ENCODE measurements at regions not wholly inside any gene's neighbourhood (a gene's known extent, or its start where the extent isn't known, plus 50 kb on each side); places are given as distances from the start of the nearest gene placed in this dataset.

- ATAC-seq (no peak), DNase-seq (ENCODE audit: low read depth in 1 of 2, low spot score in 1 of 2) (no peak), FAIRE-seq (no peak)
- ChIA-PET CTCF (no interaction called here), POLR2A (no interaction called here)
- TF ChIP-seq CBX2 (IDR thresholded peaks at IDR 0.05; ENCODE audit: borderline replicate concordance, low read depth) (no peak), SMC3 (IDR thresholded peaks at IDR 0.05) (no peak), HOXB13 (CRISPR knock-in tag; IDR thresholded peaks at IDR 0.05; ENCODE audit: low read depth) (no peak), CHD4 (IDR thresholded peaks at IDR 0.05; ENCODE audit: borderline replicate concordance) (no peak), CHD2 (IDR thresholded peaks at IDR 0.05; ENCODE audit: low read length, partially characterized antibody) (no peak), JUN (IDR thresholded peaks at IDR 0.05) (no peak), HOXA7 (CRISPR knock-in tag; IDR thresholded peaks at IDR 0.05) (no peak)
- Histone ChIP-seq H3K4me1 (no peaks in the 10 kb centered on the region), H3K4me3 (no peak overlapping the region), H3K27ac (no peak overlapping the region), H3K4me2 (no peak overlapping the region), H3K9me3 (no peaks in the 10 kb centered on the region)
- WGBS (ENCODE audit: missing lambda C conversion rate) = 22% methylated on average over 6 of the region's 6 CpGs
These were observed 92.4 kb upstream of the ZNF800 start for GRCh38 chr7:127484954-127485353.

GRCh38 chr7:127478461-127478860 is 86.0 kb upstream of the ZNF800 start:
- Histone ChIP-seq H3K9me3 (no peaks in the 10 kb centered on the region), H3K4me2 (no peak overlapping the region), H3K4me3 (no peak overlapping the region), H3K4me1 (no peaks in the 10 kb centered on the region), H3K27ac (no peak overlapping the region)
- FAIRE-seq = no peak
- DNase-seq (ENCODE audit: low read depth in 1 of 2, low spot score in 1 of 2) = no peak
- 1% methylated on average over 2 of the region's 2 CpGs for WGBS (ENCODE audit: missing lambda C conversion rate)
- TF ChIP-seq RFX5 (IDR thresholded peaks at IDR 0.05) = no peak
- TF ChIP-seq HMGXB4 (CRISPR knock-in tag; IDR thresholded peaks at IDR 0.05; ENCODE audit: borderline replicate concordance) = no peak
- no peak for TF ChIP-seq RCOR1 (IDR thresholded peaks at IDR 0.05; ENCODE audit: low read depth, low read length)
- TF ChIP-seq RNF2 (IDR thresholded peaks at IDR 0.05; ENCODE audit: borderline replicate concordance, low read depth) = no peak
- no peak for TF ChIP-seq NR3C1 (IDR thresholded peaks at IDR 0.05)
- no peak for TF ChIP-seq NPAS2 (CRISPR knock-in tag; IDR thresholded peaks at IDR 0.05; ENCODE audit: borderline replicate concordance)
- no peak for TF ChIP-seq KDM5A (IDR thresholded peaks at IDR 0.05)
- TF ChIP-seq ZC3H11A (IDR thresholded peaks at IDR 0.05) = no peak
- CTCF ChIA-PET = interaction anchor here (1.0 kb wide), 1 partner anchor 11 kb away, joined by 3 read pairs; no protein-coding TSS in a partner anchor
- POLR2A ChIA-PET = no interaction called here
- ATAC-seq = no peak

GRCh38 chr7:127478024-127478355 is 85.5 kb upstream of the ZNF800 start:
- Histone ChIP-seq H3K4me1 (no peaks in the 10 kb centered on the region), H3K4me2 (no peak overlapping the region), H3K9me3 (no peaks in the 10 kb centered on the region), H3K4me3 (no peak overlapping the region), H3K27ac (no peak overlapping the region)
- 0% methylated on average over 1 of the region's 1 CpG for WGBS (ENCODE audit: missing lambda C conversion rate)
- no peak for DNase-seq (ENCODE audit: low read depth in 1 of 2, low spot score in 1 of 2)
- ATAC-seq = peak in 1 of 2 experiments; percentile 36; a peak in 2 of 6 replicates
- ChIA-PET POLR2A (no interaction called here), CTCF (interaction anchor here (1.0 kb wide), 1 partner anchor 11 kb away, joined by 3 read pairs; no protein-coding TSS in a partner anchor)
- no peak for TF ChIP-seq EHMT2 (IDR thresholded peaks at IDR 0.05; ENCODE audit: low read depth)
- no peak for TF ChIP-seq ELK1 (IDR thresholded peaks at IDR 0.05; ENCODE audit: low read depth, low read length)
- TF ChIP-seq HMGXB4 (CRISPR knock-in tag; IDR thresholded peaks at IDR 0.05; ENCODE audit: borderline replicate concordance) = no peak
- TF ChIP-seq MYC (IDR thresholded peaks at IDR 0.05; ENCODE audit: borderline replicate concordance, low read length) = no peak
- TF ChIP-seq E2F6 (IDR thresholded peaks at IDR 0.05; ENCODE audit: borderline replicate concordance, low read depth) = no peak
- TF ChIP-seq POLR2AphosphoS2 (conservative IDR thresholded peaks at IDR 0.05; ENCODE audit: low read length) = no peak
- no peak for TF ChIP-seq CTCF (IDR thresholded peaks at IDR 0.05)
- TF ChIP-seq SMC3 (IDR thresholded peaks at IDR 0.05) = no peak
- no peak for TF ChIP-seq PHF8 (IDR thresholded peaks at IDR 0.05; ENCODE audit: borderline replicate concordance, low read depth)
- TF ChIP-seq HOXB13 (CRISPR knock-in tag; IDR thresholded peaks at IDR 0.05; ENCODE audit: low read depth) = no peak
- no peak for TF ChIP-seq MAZ (IDR thresholded peaks at IDR 0.05; ENCODE audit: borderline replicate concordance, low read depth, low read length)
- no peak for TF ChIP-seq FOSL2 (IDR thresholded peaks at IDR 0.05)
- no peak for TF ChIP-seq FOSL2 (CRISPR knock-in tag; IDR thresholded peaks at IDR 0.05)
- TF ChIP-seq POLR2A (IDR thresholded peaks at IDR 0.05; ENCODE audit: low read length) = no peak
- TF ChIP-seq NR3C1 (IDR thresholded peaks at IDR 0.05) = no peak
- no peak for TF ChIP-seq GATA3 (IDR thresholded peaks at IDR 0.05; ENCODE audit: borderline replicate concordance)
- no peak for TF ChIP-seq NPAS2 (CRISPR knock-in tag; IDR thresholded peaks at IDR 0.05; ENCODE audit: borderline replicate concordance)
- TF ChIP-seq HOXA7 (CRISPR knock-in tag; IDR thresholded peaks at IDR 0.05) = no peak
- TF ChIP-seq RCOR1 (IDR thresholded peaks at IDR 0.05; ENCODE audit: low read depth, low read length) = no peak
- no peak for FAIRE-seq

Measured in A549 (cell line).